Medulla oblongata (tissue), 1 donor: ENCODE measurements at regions not wholly inside any gene's neighbourhood (a gene's known extent, or its start where the extent isn't known, plus 50 kb on each side); places are given as distances from the start of the nearest gene placed in this dataset.
A peak's percentile ranks its signal among the peaks of the same experiment; 100 is the strongest.

Experiments
- DNase-seq: peaks from one replicate; pipeline ENCODE4 v3.0.0-alpha.2; 2015; ENCODE audit errors: extremely low spot score

GRCh38 chr1:177790566-177790965 is 179.3 kb downstream of the SEC16B start:
- no peak for DNase-seq

GRCh38 chr1:177789956-177790355 is 179.9 kb downstream of the SEC16B start:
- DNase-seq, result no peak

- no peak for DNase-seq
Observed at GRCh38 chr1:177786176-177786745, 183.6 kb downstream of the SEC16B start.

- DNase-seq, result no peak
Observed at GRCh38 chr1:177784936-177785335, 184.9 kb downstream of the SEC16B start.

- no peak for DNase-seq
Observed at GRCh38 chr1:177784409-177784808, 185.4 kb downstream of the SEC16B start.

GRCh38 chr1:177783051-177783450 is 186.8 kb downstream of the SEC16B start:
- no peak for DNase-seq

GRCh38 chr1:177780096-177780700 is 189.7 kb downstream of the SEC16B start:
- DNase-seq, result peak; percentile 68

- DNase-seq, result no peak
Observed at GRCh38 chr1:177779166-177779965, 190.5 kb downstream of the SEC16B start.

- DNase-seq, result no peak
Observed at GRCh38 chr1:177775924-177776323, 193.9 kb downstream of the SEC16B start.

GRCh38 chr1:177772386-177772960 is 197.4 kb downstream of the SEC16B start:
- no peak for DNase-seq

- DNase-seq, result no peak
Observed at GRCh38 chr1:177771688-177772087, 198.2 kb downstream of the SEC16B start.

GRCh38 chr1:177770096-177770495 is 199.8 kb downstream of the SEC16B start:
- no peak for DNase-seq

GRCh38 chr1:177755851-177756560 is 213.9 kb downstream of the SEC16B start:
- no peak for DNase-seq

GRCh38 chr1:177754603-177755002 is 215.3 kb downstream of the SEC16B start:
- no peak for DNase-seq

- peak; percentile 62 for DNase-seq
Observed at GRCh38 chr1:177753655-177754054, 216.2 kb downstream of the SEC16B start.

GRCh38 chr1:177748080-177748801 is 221.6 kb downstream of the SEC16B start:
- no peak for DNase-seq

GRCh38 chr1:177746155-177746554 is 223.7 kb downstream of the SEC16B start:
- no peak for DNase-seq

- DNase-seq, result no peak
Observed at GRCh38 chr1:177744906-177745305, 225.0 kb downstream of the SEC16B start.

- peak; percentile 6 for DNase-seq
Observed at GRCh38 chr1:177741476-177741875, 228.4 kb downstream of the SEC16B start.

GRCh38 chr1:177739780-177740179 is 230.1 kb downstream of the SEC16B start:
- no peak for DNase-seq

GRCh38 chr1:177737456-177737855 is 232.4 kb downstream of the SEC16B start:
- no peak for DNase-seq
